Eye (tissue), 1 donor: ENCODE measurements at regions not wholly inside any gene's neighbourhood (a gene's known extent, or its start where the extent isn't known, plus 50 kb on each side); places are given as distances from the start of the nearest gene placed in this dataset.

Experiments
- DNase-seq: peaks from one replicate; pipeline ENCODE4 v3.0.0-alpha.2; 2015

- DNase-seq, result no peak
These were observed 963.1 kb downstream of the EFNB2 start for GRCh38 chr13:105572401-105572800.

GRCh38 chr13:105569816-105570215 lies 965.6 kb downstream of the EFNB2 start:
- DNase-seq, result peak; percentile 58

- no peak for DNase-seq
These were observed 967.4 kb downstream of the EFNB2 start for GRCh38 chr13:105567951-105568525.

- no peak for DNase-seq
These were observed 970.2 kb downstream of the EFNB2 start for GRCh38 chr13:105565136-105565727.

GRCh38 chr13:105552078-105552477 lies 983.4 kb downstream of the EFNB2 start:
- DNase-seq, result no peak

- DNase-seq, result no peak
These were observed 987.6 kb downstream of the EFNB2 start for GRCh38 chr13:105547851-105548250.

GRCh38 chr13:105545811-105546210 lies 989.7 kb downstream of the EFNB2 start:
- DNase-seq, result no peak

GRCh38 chr13:105543742-105544141 lies 991.7 kb downstream of the EFNB2 start:
- DNase-seq, result no peak

- no peak for DNase-seq
These were observed 993.9 kb downstream of the EFNB2 start for GRCh38 chr13:105541565-105541964.

- no peak for DNase-seq
These were observed 997.1 kb downstream of the EFNB2 start for GRCh38 chr13:105538346-105538745.

GRCh38 chr13:105537113-105537512 lies 998.3 kb downstream of the EFNB2 start:
- no peak for DNase-seq

- DNase-seq, result no peak
These were observed 1005.0 kb downstream of the EFNB2 start for GRCh38 chr13:105530468-105530867.

GRCh38 chr13:105527127-105527526 lies 1008.3 kb downstream of the EFNB2 start:
- DNase-seq, result no peak

GRCh38 chr13:105519771-105520170 lies 1015.7 kb downstream of the EFNB2 start:
- no peak for DNase-seq

GRCh38 chr13:105518086-105518485 lies 1017.4 kb downstream of the EFNB2 start:
- no peak for DNase-seq

GRCh38 chr13:105514401-105514800 lies 1021.1 kb downstream of the EFNB2 start:
- DNase-seq, result no peak

GRCh38 chr13:105513448-105513847 lies 1022.0 kb downstream of the EFNB2 start:
- no peak for DNase-seq

GRCh38 chr13:105509981-105510762 lies 1025.3 kb downstream of the EFNB2 start:
- no peak for DNase-seq

- DNase-seq, result no peak
These were observed 1029.0 kb downstream of the EFNB2 start for GRCh38 chr13:105506463-105506862.

GRCh38 chr13:105502193-105502592 lies 1033.3 kb downstream of the EFNB2 start:
- DNase-seq, result peak; percentile 26

- DNase-seq, result no peak
These were observed 1037.9 kb downstream of the EFNB2 start for GRCh38 chr13:105497597-105497996.

- DNase-seq, result no peak
These were observed 1043.2 kb downstream of the EFNB2 start for GRCh38 chr13:105492216-105492615.

- no peak for DNase-seq
These were observed 1044.1 kb downstream of the EFNB2 start for GRCh38 chr13:105491345-105491744.

- no peak for DNase-seq
These were observed 1050.4 kb downstream of the EFNB2 start for GRCh38 chr13:105485081-105485480.
